ENCODE measurements at regions not wholly inside any gene's neighbourhood (a gene's known extent, or its start where the extent isn't known, plus 50 kb on each side); places are given as distances from the start of the nearest gene placed in this dataset.
A peak's percentile ranks its signal among the peaks of the same experiment; 100 is the strongest.

- no peak for TF ChIP-seq CTCF (IDR thresholded peaks at IDR 0.05)
- Mint-ChIP-seq H3K36me3 (no peaks in the 10 kb centered on the region), H3K4me1 (no peaks in the 10 kb centered on the region), H3K4me3 (no peak overlapping the region), H3K27ac (no peak overlapping the region), H3K9me3 (no peaks in the 10 kb centered on the region), H3K27me3 (ENCODE audit: low read depth in 2 of 2) (peaks cover 6 to 15% of the 10 kb centered on the region in 2 donors)
- Histone ChIP-seq H3K36me3 (ENCODE audit: control insufficient read depth, insufficient read depth, low read length) (no peaks in the 10 kb centered on the region), H3K9me3 (ENCODE audit: control insufficient read depth, insufficient read depth, low read length) (no peaks in the 10 kb centered on the region), H3K4me3 (ENCODE audit: low read length) (no peak overlapping the region), H3K27me3 (ENCODE audit: control insufficient read depth, insufficient read depth, low read length) (no peaks in the 10 kb centered on the region), H3K4me1 (ENCODE audit: control insufficient read depth, insufficient read depth, low read length) (no peaks in the 10 kb centered on the region), H3K27ac (ENCODE audit: low read length) (no peak overlapping the region)
- ATAC-seq (no peak), DNase-seq (no peak)
- 34% methylated on average over 21 of the region's 21 CpGs for WGBS (ENCODE audit: insufficient coverage)
- intact Hi-C loops (cut with micrococcal nuclease): no loop called here
Observed at GRCh38 chr18:24631243-24632025, 171.0 kb downstream of the HRH4 start.

GRCh38 chr18:24632158-24632988 lies 171.9 kb downstream of the HRH4 start:
- H3K9me3 Mint-ChIP-seq: no peaks in the 10 kb centered on the region
- Histone ChIP-seq H3K9me3 (ENCODE audit: control insufficient read depth, insufficient read depth, low read length) (no peaks in the 10 kb centered on the region), H3K36me3 (ENCODE audit: control insufficient read depth, insufficient read depth, low read length) (no peaks in the 10 kb centered on the region), H3K4me1 (ENCODE audit: control insufficient read depth, insufficient read depth, low read length) (no peaks in the 10 kb centered on the region), H3K27ac (ENCODE audit: low read length) (no peak overlapping the region), H3K27me3 (ENCODE audit: control insufficient read depth, insufficient read depth, low read length) (no peaks in the 10 kb centered on the region), H3K4me3 (ENCODE audit: low read length) (no peak overlapping the region)
- 70% methylated on average over 15 of the region's 15 CpGs for WGBS (ENCODE audit: insufficient coverage)
- no peak for TF ChIP-seq CTCF (IDR thresholded peaks at IDR 0.05)
- ATAC-seq (peak in 1 of 3 donors; percentile 21), DNase-seq (no peak)
- no peaks in the 10 kb centered on the region for H3K4me1 Mint-ChIP-seq
- peaks cover 6 to 15% of the 10 kb centered on the region in 2 donors for H3K27me3 Mint-ChIP-seq (ENCODE audit: low read depth in 2 of 2)
- no peaks in the 10 kb centered on the region for H3K36me3 Mint-ChIP-seq
- H3K27ac Mint-ChIP-seq: no peak overlapping the region
- no peak overlapping the region for H3K4me3 Mint-ChIP-seq
- intact Hi-C loops (cut with micrococcal nuclease): no loop called here

GRCh38 chr18:24633121-24633520 lies 172.7 kb downstream of the HRH4 start:
- Histone ChIP-seq H3K9me3 (ENCODE audit: control insufficient read depth, insufficient read depth, low read length) (no peaks in the 10 kb centered on the region), H3K27me3 (ENCODE audit: control insufficient read depth, insufficient read depth, low read length) (no peaks in the 10 kb centered on the region), H3K36me3 (ENCODE audit: control insufficient read depth, insufficient read depth, low read length) (no peaks in the 10 kb centered on the region), H3K4me3 (ENCODE audit: low read length) (no peak overlapping the region), H3K4me1 (ENCODE audit: control insufficient read depth, insufficient read depth, low read length) (no peaks in the 10 kb centered on the region), H3K27ac (ENCODE audit: low read length) (no peak overlapping the region)
- ATAC-seq (no peak), DNase-seq (no peak)
- no peak for TF ChIP-seq CTCF (IDR thresholded peaks at IDR 0.05)
- H3K27ac Mint-ChIP-seq: no peak overlapping the region
- H3K27me3 Mint-ChIP-seq (ENCODE audit: low read depth in 2 of 2): peaks cover 6 to 11% of the 10 kb centered on the region in 2 donors
- H3K9me3 Mint-ChIP-seq: no peaks in the 10 kb centered on the region
- no peak overlapping the region for H3K4me3 Mint-ChIP-seq
- no peaks in the 10 kb centered on the region for H3K36me3 Mint-ChIP-seq
- WGBS (ENCODE audit: insufficient coverage): 96% methylated on average over 3 of the region's 3 CpGs
- intact Hi-C loops (cut with micrococcal nuclease): no loop called here
- H3K4me1 Mint-ChIP-seq: no peaks in the 10 kb centered on the region
